ENCODE measurements at regions not wholly inside any gene's neighbourhood (a gene's known extent, or its start where the extent isn't known, plus 50 kb on each side); places are given as distances from the start of the nearest gene placed in this dataset.

GRCh38 chr6:93105907-93106306 lies 313.5 kb downstream of the EPHA7 start:
- H3K9me3 ChIP-seq = no peaks in the 10 kb centered on the region
- H3K4me1 ChIP-seq = no peaks in the 10 kb centered on the region
- WGBS (ENCODE audit: missing lambda C conversion rate) = 0% methylated on average over 2 of the region's 2 CpGs
- DNase-seq (ENCODE audit: low read depth in 1 of 2, low spot score in 1 of 2) (no peak), FAIRE-seq (no peak), ATAC-seq (no peak)
- TF ChIP-seq FOSL2 (IDR thresholded peaks at IDR 0.05) (no peak), FOSL2 (CRISPR knock-in tag; IDR thresholded peaks at IDR 0.05) (no peak), EP300 (IDR thresholded peaks at IDR 0.05) (no peak), KDM1A (IDR thresholded peaks at IDR 0.05; ENCODE audit: low read depth) (no peak), EHF (CRISPR knock-in tag; IDR thresholded peaks at IDR 0.05) (no peak), ESRRA (IDR thresholded peaks at IDR 0.05; ENCODE audit: borderline replicate concordance, low read length) (no peak), POLR2A (IDR thresholded peaks at IDR 0.05; ENCODE audit: low read length) (no peak), POLR2AphosphoS2 (conservative IDR thresholded peaks at IDR 0.05; ENCODE audit: low read length) (no peak), ZSCAN20 (CRISPR knock-in tag; IDR thresholded peaks at IDR 0.05) (no peak), NR3C1 (IDR thresholded peaks at IDR 0.05) (no peak), HOXB13 (CRISPR knock-in tag; IDR thresholded peaks at IDR 0.05; ENCODE audit: low read depth) (no peak), RCOR1 (IDR thresholded peaks at IDR 0.05; ENCODE audit: low read depth, low read length) (no peak)
- TF ChIP-seq, protein P1, sequence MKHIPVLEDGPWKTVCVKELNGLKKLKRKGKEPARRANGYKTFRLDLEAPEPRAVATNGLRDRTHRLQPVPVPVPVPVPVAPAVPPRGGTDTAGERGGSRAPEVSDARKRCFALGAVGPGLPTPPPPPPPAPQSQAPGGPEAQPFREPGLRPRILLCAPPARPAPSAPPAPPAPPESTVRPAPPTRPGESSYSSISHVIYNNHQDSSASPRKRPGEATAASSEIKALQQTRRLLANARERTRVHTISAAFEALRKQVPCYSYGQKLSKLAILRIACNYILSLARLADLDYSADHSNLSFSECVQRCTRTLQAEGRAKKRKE (CRISPR knock-in tag; IDR thresholded peaks at IDR 0.05; ENCODE audit: low read depth) = no peak
- no peak overlapping the region for H3K4me3 ChIP-seq
- no peak overlapping the region for H3K27ac ChIP-seq
- CTCF ChIA-PET = no interaction called here
- POLR2A ChIA-PET = no interaction called here
- H3K4me2 ChIP-seq = no peak overlapping the region

- WGBS (ENCODE audit: missing lambda C conversion rate) = 4% methylated on average over 3 of the region's 3 CpGs
- H3K4me2 ChIP-seq = no peak overlapping the region
- DNase-seq (ENCODE audit: low read depth in 1 of 2, low spot score in 1 of 2) = no peak
- no peaks in the 10 kb centered on the region for H3K9me3 ChIP-seq
- no peak for ATAC-seq
- no peak overlapping the region for H3K4me3 ChIP-seq
- H3K4me1 ChIP-seq = no peaks in the 10 kb centered on the region
- no peak for FAIRE-seq
- H3K27ac ChIP-seq = no peak overlapping the region
- CTCF ChIA-PET = no interaction called here
- TF ChIP-seq MAFK (IDR thresholded peaks at IDR 0.05; ENCODE audit: partially characterized antibody) (no peak), HDAC2 (IDR thresholded peaks at IDR 0.05) (no peak), CHD2 (IDR thresholded peaks at IDR 0.05; ENCODE audit: low read length, partially characterized antibody) (no peak), ZNF302 (CRISPR knock-in tag; IDR thresholded peaks at IDR 0.05) (no peak), SMC3 (IDR thresholded peaks at IDR 0.05) (no peak), SREBF2 (IDR thresholded peaks at IDR 0.05) (no peak), HEYL (CRISPR knock-in tag; IDR thresholded peaks at IDR 0.05) (no peak), KDM5A (IDR thresholded peaks at IDR 0.05) (no peak), EP300 (IDR thresholded peaks at IDR 0.05) (no peak), EHMT2 (IDR thresholded peaks at IDR 0.05; ENCODE audit: low read depth) (no peak), RARB (CRISPR knock-in tag; IDR thresholded peaks at IDR 0.05) (no peak), NFE2L2 (conservative IDR thresholded peaks at IDR 0.05; ENCODE audit: low read length) (no peak), GATA3 (IDR thresholded peaks at IDR 0.05; ENCODE audit: borderline replicate concordance) (no peak), RFX5 (IDR thresholded peaks at IDR 0.05) (no peak), POLR2A (IDR thresholded peaks at IDR 0.05; ENCODE audit: low read length) (no peak), HOXB5 (CRISPR knock-in tag; IDR thresholded peaks at IDR 0.05) (no peak)
- TF ChIP-seq, protein P1 (CRISPR knock-in tag; IDR thresholded peaks at IDR 0.05; ENCODE audit: low read depth) = no peak
- TF ChIP-seq, protein P2, sequence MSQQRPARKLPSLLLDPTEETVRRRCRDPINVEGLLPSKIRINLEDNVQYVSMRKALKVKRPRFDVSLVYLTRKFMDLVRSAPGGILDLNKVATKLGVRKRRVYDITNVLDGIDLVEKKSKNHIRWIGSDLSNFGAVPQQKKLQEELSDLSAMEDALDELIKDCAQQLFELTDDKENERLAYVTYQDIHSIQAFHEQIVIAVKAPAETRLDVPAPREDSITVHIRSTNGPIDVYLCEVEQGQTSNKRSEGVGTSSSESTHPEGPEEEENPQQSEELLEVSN (IDR thresholded peaks at IDR 0.05; ENCODE audit: borderline replicate concordance, low read depth) = no peak
- TF ChIP-seq, protein P3, sequence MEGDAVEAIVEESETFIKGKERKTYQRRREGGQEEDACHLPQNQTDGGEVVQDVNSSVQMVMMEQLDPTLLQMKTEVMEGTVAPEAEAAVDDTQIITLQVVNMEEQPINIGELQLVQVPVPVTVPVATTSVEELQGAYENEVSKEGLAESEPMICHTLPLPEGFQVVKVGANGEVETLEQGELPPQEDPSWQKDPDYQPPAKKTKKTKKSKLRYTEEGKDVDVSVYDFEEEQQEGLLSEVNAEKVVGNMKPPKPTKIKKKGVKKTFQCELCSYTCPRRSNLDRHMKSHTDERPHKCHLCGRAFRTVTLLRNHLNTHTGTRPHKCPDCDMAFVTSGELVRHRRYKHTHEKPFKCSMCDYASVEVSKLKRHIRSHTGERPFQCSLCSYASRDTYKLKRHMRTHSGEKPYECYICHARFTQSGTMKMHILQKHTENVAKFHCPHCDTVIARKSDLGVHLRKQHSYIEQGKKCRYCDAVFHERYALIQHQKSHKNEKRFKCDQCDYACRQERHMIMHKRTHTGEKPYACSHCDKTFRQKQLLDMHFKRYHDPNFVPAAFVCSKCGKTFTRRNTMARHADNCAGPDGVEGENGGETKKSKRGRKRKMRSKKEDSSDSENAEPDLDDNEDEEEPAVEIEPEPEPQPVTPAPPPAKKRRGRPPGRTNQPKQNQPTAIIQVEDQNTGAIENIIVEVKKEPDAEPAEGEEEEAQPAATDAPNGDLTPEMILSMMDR (IDR thresholded peaks at IDR 0.05) = no peak
- TF ChIP-seq, protein P4, sequence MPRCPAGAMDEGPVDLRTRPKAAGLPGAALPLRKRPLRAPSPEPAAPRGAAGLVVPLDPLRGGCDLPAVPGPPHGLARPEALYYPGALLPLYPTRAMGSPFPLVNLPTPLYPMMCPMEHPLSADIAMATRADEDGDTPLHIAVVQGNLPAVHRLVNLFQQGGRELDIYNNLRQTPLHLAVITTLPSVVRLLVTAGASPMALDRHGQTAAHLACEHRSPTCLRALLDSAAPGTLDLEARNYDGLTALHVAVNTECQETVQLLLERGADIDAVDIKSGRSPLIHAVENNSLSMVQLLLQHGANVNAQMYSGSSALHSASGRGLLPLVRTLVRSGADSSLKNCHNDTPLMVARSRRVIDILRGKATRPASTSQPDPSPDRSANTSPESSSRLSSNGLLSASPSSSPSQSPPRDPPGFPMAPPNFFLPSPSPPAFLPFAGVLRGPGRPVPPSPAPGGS (IDR thresholded peaks at IDR 0.05) = no peak
- POLR2A ChIA-PET = no interaction called here
Measured at GRCh38 chr6:93105017-93105416, 314.3 kb downstream of the EPHA7 start.
